ENCODE measurements at regions not wholly inside any gene's neighbourhood (a gene's known extent, or its start where the extent isn't known, plus 50 kb on each side); places are given as distances from the start of the nearest gene placed in this dataset.

GRCh38 chr6:164020142-164020541, 605.6 kb downstream of the QKI start:
- Histone ChIP-seq H3K79me2 (ENCODE audit: insufficient read depth, low read length) (no peaks in the 10 kb centered on the region), H3K36me3 (ENCODE audit: control insufficient read depth in 1 of 2, insufficient read depth in 2 of 2, low read length in 2 of 2) (no peaks in the 10 kb centered on the region), H4K20me1 (ENCODE audit: insufficient read depth) (no peaks in the 10 kb centered on the region), H3K4me3 (replicated peaks in 1 of 2; ENCODE audit: low read depth in 1 of 2, low read length in 2 of 2) (no peak overlapping the region), H3K27ac (ENCODE audit: low read depth, low read length) (no peak overlapping the region), H3K4me1 (ENCODE audit: control insufficient read depth in 1 of 2, insufficient read depth in 2 of 2, low read length in 2 of 2) (no peaks in the 10 kb centered on the region), H3K4me2 (ENCODE audit: low read length) (no peak overlapping the region), H3K9me2 (ENCODE audit: insufficient read depth) (no peaks in the 10 kb centered on the region), H3K27me3 (ENCODE audit: insufficient read depth, low read length) (no peaks in the 10 kb centered on the region), H3K9me3 (ENCODE audit: control insufficient read depth in 1 of 2, insufficient read depth in 1 of 2, low read depth in 1 of 2, low read length in 2 of 2) (peaks cover 0 to 5% of the 10 kb centered on the region in 2 experiments; a peak in 2 of 4 replicates), H2AFZ (ENCODE audit: low read depth, low read length, poor library complexity, severe bottlenecking) (no peak overlapping the region), H3K9ac (ENCODE audit: low read length) (no peak overlapping the region)
- POLR2A ChIA-PET = no interaction called here
- BruUV-seq (replicated peaks) = no TSS peak
- RAD21 ChIA-PET (ENCODE audit: low non-redundant PET in 1 of 2, low total read pairs in 2 of 2, uncharacterized antibody in 2 of 2, unreplicated experiment in 2 of 2) = no interaction called here
- CTCF ChIA-PET = no interaction called here
- ATAC-seq (no peak), DNase-seq (ENCODE audit: low read depth, low spot score) (no peak)
- intact Hi-C loops (cut with micrococcal nuclease) = no loop called here
- TF ChIP-seq JUND (IDR thresholded peaks at IDR 0.05) (no peak), YY1 (IDR thresholded peaks at IDR 0.05; ENCODE audit: extremely low read depth, insufficient replicate concordance, low read depth, low read length) (no peak), SRF (IDR thresholded peaks at IDR 0.05; ENCODE audit: low read depth) (no peak), SIN3A (IDR thresholded peaks at IDR 0.05; ENCODE audit: low read depth) (no peak), POLR2AphosphoS5 (IDR thresholded peaks at IDR 0.05; ENCODE audit: low read depth, low read length) (no peak), ZNF274 (IDR thresholded peaks at IDR 0.05; ENCODE audit: low read depth, low read length) (no peak)

GRCh38 chr6:164018133-164018532, 603.6 kb downstream of the QKI start:
- POLR2A ChIA-PET = no interaction called here
- Histone ChIP-seq H3K9me2 (ENCODE audit: insufficient read depth) (no peaks in the 10 kb centered on the region), H3K36me3 (ENCODE audit: control insufficient read depth in 1 of 2, insufficient read depth in 2 of 2, low read length in 2 of 2) (no peaks in the 10 kb centered on the region), H3K9me3 (ENCODE audit: control insufficient read depth in 1 of 2, insufficient read depth in 1 of 2, low read depth in 1 of 2, low read length in 2 of 2) (peaks cover 0 to 5% of the 10 kb centered on the region in 2 experiments; a peak in 2 of 4 replicates), H3K4me3 (replicated peaks in 1 of 2; ENCODE audit: low read depth in 1 of 2, low read length in 2 of 2) (no peak overlapping the region), H3K4me1 (ENCODE audit: control insufficient read depth in 1 of 2, insufficient read depth in 2 of 2, low read length in 2 of 2) (no peaks in the 10 kb centered on the region), H3K79me2 (ENCODE audit: insufficient read depth, low read length) (no peaks in the 10 kb centered on the region), H2AFZ (ENCODE audit: low read depth, low read length, poor library complexity, severe bottlenecking) (no peak overlapping the region), H3K4me2 (ENCODE audit: low read length) (no peak overlapping the region), H4K20me1 (ENCODE audit: insufficient read depth) (no peaks in the 10 kb centered on the region), H3K27ac (ENCODE audit: low read depth, low read length) (no peak overlapping the region), H3K27me3 (ENCODE audit: insufficient read depth, low read length) (no peaks in the 10 kb centered on the region), H3K9ac (ENCODE audit: low read length) (no peak overlapping the region)
- RAD21 ChIA-PET (ENCODE audit: low non-redundant PET in 1 of 2, low total read pairs in 2 of 2, uncharacterized antibody in 2 of 2, unreplicated experiment in 2 of 2) = no interaction called here
- ATAC-seq (no peak), DNase-seq (ENCODE audit: low read depth, low spot score) (no peak)
- BruUV-seq (replicated peaks) = no TSS peak
- CTCF ChIA-PET = no interaction called here
- intact Hi-C loops (cut with micrococcal nuclease) = no loop called here
- TF ChIP-seq FOSL1 (IDR thresholded peaks at IDR 0.05; ENCODE audit: low read depth) (no peak), MAX (IDR thresholded peaks at IDR 0.05) (no peak), RAD21 (IDR thresholded peaks at IDR 0.05; ENCODE audit: low read depth) (no peak), CEBPB (IDR thresholded peaks at IDR 0.05; ENCODE audit: low read depth) (no peak), ATF3 (IDR thresholded peaks at IDR 0.05) (no peak), POLR2AphosphoS5 (IDR thresholded peaks at IDR 0.05; ENCODE audit: low read depth, low read length) (no peak), ELF1 (IDR thresholded peaks at IDR 0.05; ENCODE audit: borderline replicate concordance, low read depth) (no peak), ZBTB33 (IDR thresholded peaks at IDR 0.05; ENCODE audit: extremely low read depth, insufficient replicate concordance, low read length) (no peak), REST (IDR thresholded peaks at IDR 0.05; ENCODE audit: low read depth) (no peak), SP1 (IDR thresholded peaks at IDR 0.05; ENCODE audit: low read depth) (no peak), CBX3 (IDR thresholded peaks at IDR 0.05; ENCODE audit: low read depth) (no peak), EGR1 (IDR thresholded peaks at IDR 0.05; ENCODE audit: low read depth) (no peak), EZH2 (IDR thresholded peaks at IDR 0.05) (no peak), ZFX (IDR thresholded peaks at IDR 0.05) (no peak)
